ENCODE measurements at regions not wholly inside any gene's neighbourhood (a gene's known extent, or its start where the extent isn't known, plus 50 kb on each side); places are given as distances from the start of the nearest gene placed in this dataset.

GRCh38 chr13:29961036-29961670 lies 110.7 kb upstream of the UBL3 start:
- TF ChIP-seq CTCF (IDR thresholded peaks at IDR 0.05) (no peak), POLR2A (IDR thresholded peaks at IDR 0.05) (no peak)
